Endothelial cell of umbilical vein (primary cell): ENCODE measurements at regions not wholly inside any gene's neighbourhood (a gene's known extent, or its start where the extent isn't known, plus 50 kb on each side); places are given as distances from the start of the nearest gene placed in this dataset.

Experiments
- BruUV-seq: library from RNA; stranded (reverse); fragments of 400-500 nt; replicated peaks from 2 replicates; lab custom pipeline; 2021; lab: Mats Ljungman, UMichigan
- CTCF ChIA-PET: fragments of 300-600, 350-600 bp; sonication (Branson Sonifier 250); formaldehyde crosslinking; loops from one replicate; lab custom pipeline; 2021; ENCODE audit warnings: antibody characterized with exemption, inconsistent platforms; lab: Charles Lee
- POLR2A ChIA-PET: fragments of 300-600, 350-600 bp; sonication (Branson Sonifier 250); formaldehyde crosslinking; loops from one replicate; lab custom pipeline; 2021; ENCODE audit warnings: antibody characterized with exemption, inconsistent platforms; lab: Charles Lee
- DNase-seq: peaks from one replicate; pipeline ENCODE4 v3.0.0-alpha.2; 2011; ENCODE audit warnings: low read depth, low spot score
- FAIRE-seq: peaks from 2 replicates; lab custom pipeline; 2011; peaks lifted over from hg19 to GRCh38; lab: Jason Lieb, UNC
- H2AFZ ChIP-seq: 2 replicates; pipeline ENCODE4 v1.6.0; 2012; ENCODE audit warnings: low read depth, low read length, control low read depth, inconsistent platforms
- H3K27ac ChIP-seq: 2 replicates; pipeline ENCODE4 v1.5.1; 2011; ENCODE audit warnings: low read depth, mild to moderate bottlenecking, control low read depth, low read length, moderate library complexity; ENCODE audit not compliant: insufficient read depth
- H3K27me3 ChIP-seq, 2 experiments: 2 replicates each; pipeline versions ENCODE4 v1.6.0 to v1.6.1; 2011; ENCODE audit warnings: low read length in 2 of 2, mixed read lengths in 1 of 2; ENCODE audit not compliant: control insufficient read depth in 2 of 2, insufficient read depth in 2 of 2
- H3K36me3 ChIP-seq, 2 experiments: 2 replicates in 1 of 2; 3 replicates in 1 of 2; pipeline ENCODE4 v1.5.1; 2011; ENCODE audit warnings: low read length in 2 of 2, mild to moderate bottlenecking in 1 of 2, moderate library complexity in 1 of 2; ENCODE audit not compliant: control insufficient read depth in 2 of 2, insufficient read depth in 2 of 2; ENCODE audit errors: extremely low read depth in 1 of 2
- H3K4me1 ChIP-seq: 3 replicates; pipeline ENCODE4 v1.5.1; 2011; ENCODE audit warnings: mild to moderate bottlenecking, low read length; ENCODE audit not compliant: control insufficient read depth, insufficient read depth; ENCODE audit errors: extremely low read depth
- H3K4me2 ChIP-seq: 2 replicates; pipeline ENCODE4 v1.6.1; 2011; ENCODE audit warnings: low read length, control low read depth, mixed read lengths; ENCODE audit not compliant: insufficient read depth
- H3K4me3 ChIP-seq, 3 experiments: fragments of 200-600 bp in 1 of 3; sonication (generic), shearing (Covaris generic) in 1 of 3; replicated peaks in 1 of 3; 2 replicates each; pipeline ENCODE4 v1.5.1; 2011 to 2016; ENCODE audit warnings: control low read depth in 3 of 3, low read length in 3 of 3, mild to moderate bottlenecking in 2 of 3, inconsistent platforms in 1 of 3, low read depth in 1 of 3, moderate library complexity in 1 of 3; ENCODE audit not compliant: insufficient read depth in 1 of 3
- H3K79me2 ChIP-seq: 2 replicates; pipeline ENCODE4 v1.6.0; 2012; ENCODE audit warnings: low read length, inconsistent platforms; ENCODE audit not compliant: control insufficient read depth, insufficient read depth
- H3K9ac ChIP-seq: replicated peaks from 2 replicates; pipeline ENCODE3; 2011; ENCODE audit warnings: low read length, control low read depth; ENCODE audit not compliant: insufficient read depth; ENCODE audit errors: extremely low read depth
- H3K9me1 ChIP-seq: replicated peaks from 3 replicates; pipeline ENCODE4 v1.6.0; 2011; ENCODE audit warnings: mild to moderate bottlenecking, low read length; ENCODE audit not compliant: control insufficient read depth, insufficient read depth; ENCODE audit errors: extremely low read depth
- H3K9me3 ChIP-seq: replicated peaks from 2 replicates; pipeline ENCODE4 v1.5.1; 2012; ENCODE audit warnings: low read length, inconsistent platforms; ENCODE audit not compliant: control insufficient read depth, insufficient read depth
- H4K20me1 ChIP-seq: replicated peaks from 2 replicates; pipeline ENCODE3; 2011; ENCODE audit warnings: mild to moderate bottlenecking, low read length; ENCODE audit not compliant: control insufficient read depth, insufficient read depth; ENCODE audit errors: extremely low read depth
- CTCF ChIP-seq, 2 donors: IDR thresholded peaks; 1 replicate in 1 of 2; 2 replicates in 1 of 2; pipeline ENCODE4 v1.5.1; 2011; ENCODE audit warnings: low read length in 2 of 2, mild to moderate bottlenecking in 2 of 2, moderate library complexity in 2 of 2, control low read depth in 1 of 2, inconsistent platforms in 1 of 2, low read depth in 1 of 2; ENCODE audit not compliant: insufficient read depth in 1 of 2; ENCODE audit errors: extremely low read depth in 1 of 2
- EZH2 ChIP-seq: IDR thresholded peaks from 2 replicates; pipeline ENCODE4 v1.6.1; 2012; ENCODE audit warnings: borderline replicate concordance, low read depth, mild to moderate bottlenecking, moderate library complexity, low read length, inconsistent platforms; ENCODE audit not compliant: severe bottlenecking
- FOS ChIP-seq: IDR thresholded peaks from 2 replicates; pipeline ENCODE4 v1.6.1; 2011; ENCODE audit warnings: mild to moderate bottlenecking, low read length, moderate library complexity, borderline replicate concordance; ENCODE audit not compliant: insufficient read depth
- GATA2 ChIP-seq: IDR thresholded peaks from 2 replicates; pipeline ENCODE4 v1.7.0; 2011; ENCODE audit warnings: low read depth, mild to moderate bottlenecking, moderate library complexity, mixed read lengths, low read length; ENCODE audit not compliant: insufficient read length, insufficient read depth
- JUN ChIP-seq: IDR thresholded peaks from 2 replicates; pipeline ENCODE4 v1.6.1; 2011; ENCODE audit warnings: borderline replicate concordance, low read depth; ENCODE audit not compliant: insufficient read length, insufficient read depth
- MYC ChIP-seq: IDR thresholded peaks from one replicate; pipeline ENCODE4 v1.6.1; 2011; ENCODE audit warnings: mild to moderate bottlenecking, low read depth, low read length
- POLR2A ChIP-seq: IDR thresholded peaks from 2 replicates; pipeline ENCODE4 v1.6.1; 2012; ENCODE audit warnings: low read depth, mild to moderate bottlenecking, control low read depth, low read length
- POLR2AphosphoS5 ChIP-seq: IDR thresholded peaks from 2 replicates; pipeline ENCODE4 v1.6.1; 2012; ENCODE audit warnings: low read depth, mild to moderate bottlenecking, control low read depth, low read length, moderate library complexity; ENCODE audit not compliant: insufficient read depth
- dilution Hi-C: fragments of 300-500 bp; cut with MboI; formaldehyde crosslinking; loops from one replicate; pipeline ENCODE4 v1.15.0; 2019; ENCODE audit warnings: low sequenced_read_pairs; ENCODE audit not compliant: extremely low pct_ligation_motif_present
- intact Hi-C: fragments of 100-400 bp; cut with micrococcal nuclease; formaldehyde crosslinking; loops from one replicate; pipeline ENCODE4 v1.10.0; 2022
- TF ChIP-seq, protein P1 (sequence below): IDR thresholded peaks from 2 replicates; pipeline ENCODE4 v1.6.1; 2011; ENCODE audit not compliant: insufficient read depth, insufficient read length

- FAIRE-seq (no peak), DNase-seq (no peak)
- no peaks in the 10 kb centered on the region for H3K27me3 ChIP-seq
- H3K36me3 ChIP-seq: no peaks in the 10 kb centered on the region
- ChIA-PET POLR2A (no interaction called here), CTCF (no interaction called here)
- H3K9ac ChIP-seq: no peak overlapping the region
- TF ChIP-seq POLR2AphosphoS5 (no peak), JUN (no peak), POLR2A (no peak), EZH2 (no peak), MYC (no peak), CTCF (IDR thresholded peaks at IDR 0.05; ENCODE audit: extremely low read depth in 1 of 2, insufficient read depth in 1 of 2, low read depth in 1 of 2, low read length in 2 of 2) (no peak), FOS (no peak)
- no peaks in the 10 kb centered on the region for H4K20me1 ChIP-seq
- H3K27ac ChIP-seq: no peak overlapping the region
- dilution Hi-C loops: no loop called here
- no TSS peak for BruUV-seq
- intact Hi-C loops: no loop called here
- no peak overlapping the region for H3K4me2 ChIP-seq
- H3K4me1 ChIP-seq: no peaks in the 10 kb centered on the region
- H3K79me2 ChIP-seq: no peaks in the 10 kb centered on the region
- H2AFZ ChIP-seq: no peak overlapping the region
- H3K4me3 ChIP-seq: no peak overlapping the region
- no peaks in the 10 kb centered on the region for H3K9me1 ChIP-seq
- H3K9me3 ChIP-seq: no peaks in the 10 kb centered on the region
These were observed 333.2 kb upstream of the MDGA2 start for GRCh38 chr14:48008646-48009045.

DNA sequence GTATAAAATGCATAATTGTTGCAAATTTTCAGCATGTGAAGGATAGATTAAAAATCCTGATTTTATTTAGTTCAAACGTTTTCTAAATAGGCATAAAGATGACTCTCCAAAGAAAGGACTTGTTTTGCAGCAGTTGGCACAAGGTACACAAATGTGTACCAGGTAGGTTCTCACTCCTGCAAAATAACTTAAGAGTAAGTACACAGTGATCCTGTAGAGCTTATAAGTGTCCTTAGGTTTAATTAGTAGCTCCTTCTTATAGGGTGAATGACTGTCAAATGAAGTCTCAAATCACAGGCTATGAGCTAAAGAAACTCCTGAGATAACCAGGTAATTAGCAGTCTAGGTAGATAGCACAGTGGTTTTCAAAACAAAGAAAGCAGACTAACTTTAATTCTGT lies 330.6 kb upstream of the MDGA2 start:
- POLR2A ChIA-PET: no interaction called here
- Histone ChIP-seq H3K27me3 (no peaks in the 10 kb centered on the region), H3K4me1 (no peaks in the 10 kb centered on the region), H3K4me2 (no peak overlapping the region), H3K4me3 (no peak overlapping the region), H3K9me3 (no peaks in the 10 kb centered on the region), H3K9me1 (no peaks in the 10 kb centered on the region), H3K9ac (no peak overlapping the region), H4K20me1 (no peaks in the 10 kb centered on the region), H3K27ac (no peak overlapping the region), H2AFZ (no peak overlapping the region), H3K79me2 (no peaks in the 10 kb centered on the region), H3K36me3 (no peaks in the 10 kb centered on the region)
- TF ChIP-seq, protein P1, sequence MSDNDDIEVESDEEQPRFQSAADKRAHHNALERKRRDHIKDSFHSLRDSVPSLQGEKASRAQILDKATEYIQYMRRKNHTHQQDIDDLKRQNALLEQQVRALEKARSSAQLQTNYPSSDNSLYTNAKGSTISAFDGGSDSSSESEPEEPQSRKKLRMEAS: no peak
- TF ChIP-seq POLR2A: no peak
- TF ChIP-seq EZH2: no peak
- no peak for TF ChIP-seq GATA2
- TF ChIP-seq FOS: no peak
- TF ChIP-seq CTCF (IDR thresholded peaks at IDR 0.05; ENCODE audit: extremely low read depth in 1 of 2, insufficient read depth in 1 of 2, low read depth in 1 of 2, low read length in 2 of 2): no peak
- TF ChIP-seq MYC: no peak
- TF ChIP-seq JUN: no peak
- TF ChIP-seq POLR2AphosphoS5: no peak
- FAIRE-seq (no peak), DNase-seq (no peak)
- CTCF ChIA-PET: no interaction called here
- dilution Hi-C loops: no loop called here
- intact Hi-C loops: no loop called here
- BruUV-seq: no TSS peak
